ENCODE measurements at regions not wholly inside any gene's neighbourhood (a gene's known extent, or its start where the extent isn't known, plus 50 kb on each side); places are given as distances from the start of the nearest gene placed in this dataset.

GRCh38 chr2:175436076-175436475 lies 254.6 kb upstream of the ATP5MC3 start:
- Mint-ChIP-seq H3K4me1 (no peaks in the 10 kb centered on the region), H3K4me3 (no peak overlapping the region), H3K9me3 (peaks cover 0 to 3% (median 0%) of the 10 kb centered on the region in 7 donors), H3K27me3 (peaks cover 5% of the 10 kb centered on the region), H3K36me3 (no peaks in the 10 kb centered on the region), H3K27ac (no peak overlapping the region)
- H3K27me3 ChIP-seq (ENCODE audit: control insufficient read depth, insufficient read depth, low read length), result no peaks in the 10 kb centered on the region
- H3K4me1 ChIP-seq (ENCODE audit: control insufficient read depth, insufficient read depth, low read length, poor library complexity, severe bottlenecking), result no peaks in the 10 kb centered on the region
- no peak for ATAC-seq (ENCODE audit: low read depth in 2 of 2)
- H3K9me3 ChIP-seq (ENCODE audit: control insufficient read depth in 2 of 2, low read length in 2 of 2), result no peaks in the 10 kb centered on the region
- H3K4me3 ChIP-seq (ENCODE audit: low read depth, low read length), result no peak overlapping the region
- no peak overlapping the region for H3K27ac ChIP-seq (ENCODE audit: insufficient read depth, low read length, poor library complexity, severe bottlenecking)
- H3K36me3 ChIP-seq (ENCODE audit: control insufficient read depth, insufficient read depth, low read length), result no peaks in the 10 kb centered on the region
- DNase-seq, result no peak

GRCh38 chr2:175435012-175435411 lies 253.5 kb upstream of the ATP5MC3 start:
- Histone ChIP-seq H3K4me1 (ENCODE audit: control insufficient read depth, insufficient read depth, low read length, poor library complexity, severe bottlenecking) (no peaks in the 10 kb centered on the region), H3K27me3 (ENCODE audit: control insufficient read depth, insufficient read depth, low read length) (no peaks in the 10 kb centered on the region), H3K4me3 (ENCODE audit: low read depth, low read length) (no peak overlapping the region), H3K27ac (ENCODE audit: insufficient read depth, low read length, poor library complexity, severe bottlenecking) (no peak overlapping the region), H3K36me3 (ENCODE audit: control insufficient read depth, insufficient read depth, low read length) (no peaks in the 10 kb centered on the region), H3K9me3 (ENCODE audit: control insufficient read depth in 2 of 2, low read length in 2 of 2) (no peaks in the 10 kb centered on the region)
- no peaks in the 10 kb centered on the region for H3K36me3 Mint-ChIP-seq
- no peak for ATAC-seq (ENCODE audit: low read depth in 2 of 2)
- peaks cover 5% of the 10 kb centered on the region for H3K27me3 Mint-ChIP-seq
- H3K4me1 Mint-ChIP-seq, result no peaks in the 10 kb centered on the region
- no peak for DNase-seq
- peaks cover 0 to 3% (median 0%) of the 10 kb centered on the region in 7 donors for H3K9me3 Mint-ChIP-seq
- H3K4me3 Mint-ChIP-seq, result no peak overlapping the region
- H3K27ac Mint-ChIP-seq, result no peak overlapping the region

GRCh38 chr2:175432793-175433192 lies 251.3 kb upstream of the ATP5MC3 start:
- H3K4me1 Mint-ChIP-seq, result no peaks in the 10 kb centered on the region
- no peak overlapping the region for H3K4me3 ChIP-seq (ENCODE audit: low read depth, low read length)
- no peaks in the 10 kb centered on the region for H3K36me3 ChIP-seq (ENCODE audit: control insufficient read depth, insufficient read depth, low read length)
- H3K27me3 Mint-ChIP-seq, result peaks cover 5% of the 10 kb centered on the region
- H3K36me3 Mint-ChIP-seq, result no peaks in the 10 kb centered on the region
- peaks cover 0 to 9% (median 3%) of the 10 kb centered on the region in 7 donors for H3K9me3 Mint-ChIP-seq
- no peak overlapping the region for H3K27ac Mint-ChIP-seq
- H3K9me3 ChIP-seq (ENCODE audit: control insufficient read depth in 2 of 2, low read length in 2 of 2), result no peaks in the 10 kb centered on the region
- no peak overlapping the region for H3K27ac ChIP-seq (ENCODE audit: insufficient read depth, low read length, poor library complexity, severe bottlenecking)
- no peaks in the 10 kb centered on the region for H3K4me1 ChIP-seq (ENCODE audit: control insufficient read depth, insufficient read depth, low read length, poor library complexity, severe bottlenecking)
- peak overlapping the region in 1 of 4 donors; percentile 4 for H3K4me3 Mint-ChIP-seq
- H3K27me3 ChIP-seq (ENCODE audit: control insufficient read depth, insufficient read depth, low read length), result no peaks in the 10 kb centered on the region
- ATAC-seq (ENCODE audit: low read depth in 2 of 2), result no peak
- DNase-seq, result no peak

- Mint-ChIP-seq H3K27me3 (peaks cover 5% of the 10 kb centered on the region), H3K4me1 (no peaks in the 10 kb centered on the region), H3K27ac (no peak overlapping the region), H3K4me3 (no peak overlapping the region), H3K36me3 (no peaks in the 10 kb centered on the region), H3K9me3 (peaks cover 0 to 9% (median 3%) of the 10 kb centered on the region in 7 donors)
- ATAC-seq (ENCODE audit: low read depth in 2 of 2) (no peak), DNase-seq (no peak)
- no peaks in the 10 kb centered on the region for H3K27me3 ChIP-seq (ENCODE audit: control insufficient read depth, insufficient read depth, low read length)
- no peaks in the 10 kb centered on the region for H3K9me3 ChIP-seq (ENCODE audit: control insufficient read depth in 2 of 2, low read length in 2 of 2)
- no peaks in the 10 kb centered on the region for H3K36me3 ChIP-seq (ENCODE audit: control insufficient read depth, insufficient read depth, low read length)
- H3K4me3 ChIP-seq (ENCODE audit: low read depth, low read length), result no peak overlapping the region
- no peak overlapping the region for H3K27ac ChIP-seq (ENCODE audit: insufficient read depth, low read length, poor library complexity, severe bottlenecking)
- no peaks in the 10 kb centered on the region for H3K4me1 ChIP-seq (ENCODE audit: control insufficient read depth, insufficient read depth, low read length, poor library complexity, severe bottlenecking)
These were observed 250.5 kb upstream of the ATP5MC3 start for GRCh38 chr2:175432021-175432420.

- H3K4me3 Mint-ChIP-seq, result no peak overlapping the region
- H3K36me3 Mint-ChIP-seq, result no peaks in the 10 kb centered on the region
- Histone ChIP-seq H3K27me3 (ENCODE audit: control insufficient read depth, insufficient read depth, low read length) (no peaks in the 10 kb centered on the region), H3K4me1 (ENCODE audit: control insufficient read depth, insufficient read depth, low read length, poor library complexity, severe bottlenecking) (no peaks in the 10 kb centered on the region), H3K36me3 (ENCODE audit: control insufficient read depth, insufficient read depth, low read length) (no peaks in the 10 kb centered on the region), H3K27ac (ENCODE audit: insufficient read depth, low read length, poor library complexity, severe bottlenecking) (no peak overlapping the region), H3K9me3 (ENCODE audit: control insufficient read depth in 2 of 2, low read length in 2 of 2) (no peaks in the 10 kb centered on the region), H3K4me3 (ENCODE audit: low read depth, low read length) (no peak overlapping the region)
- H3K27ac Mint-ChIP-seq, result no peak overlapping the region
- no peaks in the 10 kb centered on the region for H3K4me1 Mint-ChIP-seq
- H3K27me3 Mint-ChIP-seq, result peaks cover 5% of the 10 kb centered on the region
- H3K9me3 Mint-ChIP-seq, result peaks cover 0 to 9% (median 3%) of the 10 kb centered on the region in 7 donors
- no peak for DNase-seq
- ATAC-seq (ENCODE audit: low read depth in 2 of 2), result no peak
These were observed 249.8 kb upstream of the ATP5MC3 start for GRCh38 chr2:175431101-175431946.

- Mint-ChIP-seq H3K4me3 (no peak overlapping the region), H3K4me1 (no peaks in the 10 kb centered on the region), H3K27ac (no peak overlapping the region)
These were observed 248.7 kb upstream of the ATP5MC3 start for GRCh38 chr2:175430236-175430635.

GRCh38 chr2:175418224-175418835 lies 236.8 kb upstream of the ATP5MC3 start:
- no peak overlapping the region for H3K4me3 Mint-ChIP-seq
- H3K4me1 Mint-ChIP-seq, result no peaks in the 10 kb centered on the region
- Histone ChIP-seq H3K36me3 (ENCODE audit: control insufficient read depth, insufficient read depth, low read length) (no peaks in the 10 kb centered on the region), H3K9me3 (ENCODE audit: control insufficient read depth in 2 of 2, low read length in 2 of 2) (no peaks in the 10 kb centered on the region), H3K4me3 (ENCODE audit: low read depth, low read length) (no peak overlapping the region), H3K4me1 (ENCODE audit: control insufficient read depth, insufficient read depth, low read length, poor library complexity, severe bottlenecking) (no peaks in the 10 kb centered on the region), H3K27me3 (ENCODE audit: control insufficient read depth, insufficient read depth, low read length) (no peaks in the 10 kb centered on the region), H3K27ac (ENCODE audit: insufficient read depth, low read length, poor library complexity, severe bottlenecking) (no peak overlapping the region)
- H3K9me3 Mint-ChIP-seq, result peaks cover 0 to 2% (median 0%) of the 10 kb centered on the region in 7 donors
- DNase-seq (no peak), ATAC-seq (ENCODE audit: low read depth in 2 of 2) (no peak)
- no peak overlapping the region for H3K27ac Mint-ChIP-seq
- peaks cover 9% of the 10 kb centered on the region for H3K27me3 Mint-ChIP-seq
- H3K36me3 Mint-ChIP-seq, result no peaks in the 10 kb centered on the region

More at GRCh38 chr2:175430236-175430635, 248.7 kb upstream of the ATP5MC3 start:
- no peaks in the 10 kb centered on the region for H3K36me3 Mint-ChIP-seq
- H3K4me1 ChIP-seq (ENCODE audit: control insufficient read depth, insufficient read depth, low read length, poor library complexity, severe bottlenecking), result no peaks in the 10 kb centered on the region
- peaks cover 11% of the 10 kb centered on the region for H3K27me3 Mint-ChIP-seq
- no peak overlapping the region for H3K27ac ChIP-seq (ENCODE audit: insufficient read depth, low read length, poor library complexity, severe bottlenecking)
- H3K27me3 ChIP-seq (ENCODE audit: control insufficient read depth, insufficient read depth, low read length), result no peaks in the 10 kb centered on the region
- ATAC-seq (ENCODE audit: low read depth in 2 of 2) (no peak), DNase-seq (no peak)
- no peaks in the 10 kb centered on the region for H3K9me3 ChIP-seq (ENCODE audit: control insufficient read depth in 2 of 2, low read length in 2 of 2)
- no peak overlapping the region for H3K4me3 ChIP-seq (ENCODE audit: low read depth, low read length)
- H3K9me3 Mint-ChIP-seq, result peaks cover 0 to 9% (median 3%) of the 10 kb centered on the region in 7 donors
- no peaks in the 10 kb centered on the region for H3K36me3 ChIP-seq (ENCODE audit: control insufficient read depth, insufficient read depth, low read length)

Data from CD4-positive, CD25-positive, alpha-beta regulatory T cell (primary cell).